ENCODE measurements at regions not wholly inside any gene's neighbourhood (a gene's known extent, or its start where the extent isn't known, plus 50 kb on each side); places are given as distances from the start of the nearest gene placed in this dataset.
"Not testable (repeated sequence)": the region's sequence is repeated elsewhere in the genome, so short reads cannot be mapped to it uniquely, and the experiment has no call there.

DNA sequence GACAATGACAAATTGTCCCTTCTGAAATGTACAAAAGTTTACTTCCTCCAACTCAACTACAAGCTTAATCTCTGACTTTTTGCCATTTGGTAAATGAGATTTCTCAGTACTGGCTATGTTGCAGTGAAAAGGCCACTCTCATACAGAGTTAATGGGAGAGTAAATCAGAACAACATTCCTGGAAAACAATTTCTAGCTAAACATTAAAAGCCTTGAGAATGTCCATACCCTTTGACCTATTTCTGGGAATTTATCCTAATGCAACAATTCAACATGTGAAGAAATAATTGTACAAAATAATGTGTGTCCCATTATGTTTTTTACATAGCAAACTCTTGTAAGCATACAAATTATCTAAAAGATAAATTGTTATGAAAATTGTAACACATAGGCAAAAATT lies 56.3 kb upstream of the SPEF2 start:
- no peak for DNase-seq (ENCODE audit: low read depth)

DNA sequence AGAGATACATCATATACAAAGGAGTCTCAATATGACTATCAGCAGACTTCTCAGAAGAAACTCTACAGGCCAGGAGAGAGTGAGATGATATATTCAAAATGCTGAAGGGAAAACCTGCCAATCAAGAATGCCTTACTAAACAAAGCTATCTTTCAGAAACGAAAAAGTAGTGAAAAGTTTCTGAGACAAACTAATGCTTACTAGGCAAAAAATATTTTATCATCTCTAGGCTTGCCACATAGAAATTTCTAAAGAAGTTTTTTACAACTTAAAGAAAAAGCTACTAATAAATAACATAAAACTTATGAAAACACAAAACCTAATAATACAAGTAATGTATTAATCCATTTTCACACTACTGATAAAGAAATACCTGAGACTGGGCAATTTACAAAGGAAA lies 59.9 kb upstream of the SPEF2 start:
- DNase-seq (ENCODE audit: low read depth): no peak

- no peak for DNase-seq (ENCODE audit: low read depth)
Measured at GRCh38 chr5:35557199-35557598, 60.5 kb upstream of the SPEF2 start.

- DNase-seq (ENCODE audit: low read depth): no peak
Measured at GRCh38 chr5:35554016-35554415, 63.6 kb upstream of the SPEF2 start.

GRCh38 chr5:35545190-35545589 lies 72.5 kb upstream of the SPEF2 start:
- no peak for DNase-seq (ENCODE audit: low read depth)

DNA sequence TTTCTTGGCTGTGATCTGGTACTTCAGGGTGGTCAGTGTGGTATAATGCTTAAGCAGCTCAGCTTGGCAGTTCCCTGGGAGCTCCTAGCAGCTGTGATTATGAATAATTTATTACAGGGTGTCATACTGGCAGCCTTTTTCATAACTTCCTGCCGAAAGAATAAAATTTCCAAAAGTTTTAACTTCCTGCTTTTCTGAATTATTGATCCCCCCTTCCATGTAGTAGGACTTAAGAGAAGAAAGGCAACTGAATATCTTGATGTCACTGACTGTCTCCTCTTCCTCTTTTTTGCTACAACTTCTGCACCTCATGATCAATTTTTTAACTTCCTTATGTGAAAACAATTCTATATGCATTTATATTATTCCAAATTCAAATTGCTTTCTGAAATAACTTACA lies 74.3 kb upstream of the SPEF2 start:
- no peak for DNase-seq (ENCODE audit: low read depth)

DNA sequence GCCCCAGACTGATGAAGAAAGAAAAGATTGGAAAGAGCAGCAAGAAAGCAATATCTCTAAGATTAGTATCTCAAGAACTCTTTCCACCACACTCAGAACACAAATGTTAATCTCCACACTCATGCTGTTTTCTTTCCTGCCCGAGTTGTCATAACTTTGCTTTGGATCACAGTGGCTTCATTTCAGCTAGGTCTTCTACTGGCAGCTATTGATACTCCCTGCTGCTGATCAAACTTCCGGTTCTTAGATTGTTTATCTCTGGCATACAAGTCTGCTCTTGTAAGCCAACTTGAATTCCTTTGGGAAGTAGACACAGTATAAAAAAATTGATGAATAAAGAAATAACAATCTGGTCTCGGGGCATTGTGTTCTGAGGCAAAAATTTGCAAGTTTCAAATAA lies 77.7 kb upstream of the SPEF2 start:
- DNase-seq (ENCODE audit: low read depth): no peak

- no peak for DNase-seq (ENCODE audit: low read depth)
Measured at GRCh38 chr5:35538198-35538931, 79.3 kb upstream of the SPEF2 start.

DNA sequence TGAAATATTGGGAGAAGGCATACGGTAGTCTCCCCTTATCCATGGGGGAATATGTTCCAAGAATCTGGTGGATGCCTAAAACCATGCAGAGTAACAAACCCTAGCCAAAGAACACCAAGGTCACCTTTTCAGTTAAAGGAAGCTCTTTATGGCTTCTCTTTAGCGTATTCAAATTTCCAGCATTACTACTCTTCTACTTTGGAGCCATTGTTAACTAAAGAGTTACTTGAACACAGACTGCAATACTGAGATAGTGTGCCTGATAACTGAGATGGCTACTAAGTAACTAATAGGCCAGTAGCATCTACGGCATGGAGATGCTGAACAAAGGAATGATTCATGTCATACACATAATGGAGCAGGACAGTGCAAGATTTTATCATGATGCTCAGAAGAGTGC lies 84.5 kb upstream of the SPEF2 start:
- DNase-seq (ENCODE audit: low read depth): no peak

GRCh38 chr5:35531553-35531952 lies 86.1 kb upstream of the SPEF2 start:
- DNase-seq (ENCODE audit: low read depth): not testable (repeated sequence)

DNA sequence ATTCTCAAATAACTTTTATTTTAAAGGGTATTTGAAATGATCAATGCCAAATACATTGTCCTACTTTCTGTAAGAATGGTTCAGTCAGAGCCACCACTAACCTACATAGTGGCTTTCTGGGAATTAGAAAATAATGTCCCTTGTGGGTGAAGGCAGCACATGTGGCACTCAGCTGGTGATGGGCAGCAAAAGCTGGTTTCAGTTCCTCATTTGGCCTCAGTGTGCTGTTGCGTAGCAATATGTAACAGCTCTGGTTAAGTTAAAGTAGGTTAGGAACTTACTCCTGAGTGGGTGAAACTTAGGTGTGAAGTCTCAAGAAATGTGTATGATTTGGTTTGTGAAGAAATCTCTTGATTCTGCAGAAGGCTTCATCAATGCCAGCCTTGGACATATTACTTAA lies 99.6 kb upstream of the SPEF2 start:
- DNase-seq (ENCODE audit: low read depth): no peak

DNA sequence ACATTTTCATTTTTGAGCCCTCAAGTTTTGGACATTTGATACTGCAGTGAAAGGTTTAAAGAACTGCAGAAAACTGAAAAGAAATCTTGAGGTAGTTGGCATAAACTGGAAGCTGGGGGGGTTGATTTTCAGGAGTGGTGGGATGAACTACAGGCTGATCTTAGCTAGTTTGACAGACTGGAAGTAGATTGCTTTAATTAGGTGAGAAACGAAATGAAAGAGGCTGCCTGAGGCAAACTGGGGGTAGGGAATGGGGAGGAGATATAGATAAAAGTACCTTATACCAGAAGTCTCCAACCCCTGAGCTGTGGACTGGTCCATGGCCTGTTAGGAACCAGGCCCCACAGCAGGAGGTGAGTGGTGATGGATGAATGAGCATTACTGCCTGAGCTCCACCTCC lies 101.4 kb upstream of the SPEF2 start:
- no peak for DNase-seq (ENCODE audit: low read depth)

- no peak for DNase-seq (ENCODE audit: low read depth)
Measured at GRCh38 chr5:35513612-35514011, 104.1 kb upstream of the SPEF2 start.

- no peak for DNase-seq (ENCODE audit: low read depth)
Measured at GRCh38 chr5:35502206-35502605, 115.5 kb upstream of the SPEF2 start.

GRCh38 chr5:35488791-35489190 lies 128.9 kb upstream of the SPEF2 start:
- no peak for DNase-seq (ENCODE audit: low read depth)

- no peak for DNase-seq (ENCODE audit: low read depth)
Measured at GRCh38 chr5:35488055-35488454, 129.6 kb upstream of the SPEF2 start.

DNA sequence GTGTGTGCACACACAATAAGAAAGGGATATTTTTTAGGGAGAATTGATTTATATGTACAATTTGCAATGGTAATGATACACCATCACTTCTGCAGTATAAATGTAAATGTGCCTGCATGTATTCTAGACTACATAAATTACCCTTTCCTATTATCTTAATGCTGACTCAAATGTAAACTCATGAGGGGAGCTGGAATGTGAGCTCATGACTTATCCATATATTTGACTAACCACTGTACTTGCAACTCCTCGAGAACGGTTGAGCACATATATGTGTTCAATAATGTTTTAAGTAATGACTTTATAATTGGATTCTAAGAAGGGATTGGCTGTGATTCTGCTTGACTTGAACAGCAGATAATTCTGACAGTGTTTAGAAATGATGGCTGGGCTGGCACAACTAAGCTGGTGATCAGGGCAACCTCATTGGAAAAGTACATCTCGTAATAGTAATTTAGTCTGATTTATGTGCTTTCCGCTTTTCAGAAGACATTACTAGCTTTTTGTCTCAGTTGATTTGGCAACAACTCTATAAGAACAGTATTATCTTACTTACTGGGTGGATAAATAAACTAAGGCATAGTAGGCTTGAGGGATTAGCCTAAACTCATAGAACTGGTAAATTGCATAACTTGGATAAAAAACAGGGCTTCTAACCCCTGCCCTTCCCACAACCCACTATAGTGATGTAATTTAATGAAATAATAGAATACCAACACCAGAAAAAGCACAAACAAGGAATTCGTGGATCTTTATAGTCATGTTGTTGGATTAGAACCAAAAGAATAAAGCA lies 130.2 kb upstream of the SPEF2 start:
- no peak for DNase-seq (ENCODE audit: low read depth)

GRCh38 chr5:35485487-35485886 lies 132.2 kb upstream of the SPEF2 start:
- no peak for DNase-seq (ENCODE audit: low read depth)

DNA sequence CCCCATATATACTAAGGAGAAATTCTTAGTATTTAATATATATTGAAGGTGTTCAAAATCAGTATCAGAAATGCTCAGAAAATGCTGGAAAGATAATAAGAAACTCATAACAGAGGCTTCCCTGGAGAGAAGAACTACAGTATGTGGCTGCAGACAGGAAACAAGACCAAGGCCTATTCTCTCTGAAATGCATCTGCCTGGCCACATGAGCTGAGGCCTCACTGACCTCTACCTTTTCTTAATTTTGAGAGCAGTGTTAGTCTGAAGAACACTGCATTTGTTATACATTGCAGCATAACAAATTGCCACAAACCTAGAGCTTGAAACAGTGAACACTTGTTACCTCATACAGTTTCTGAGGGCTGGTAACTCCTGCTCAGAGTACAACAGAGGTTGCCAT lies 133.4 kb upstream of the SPEF2 start:
- no peak for DNase-seq (ENCODE audit: low read depth)

DNA sequence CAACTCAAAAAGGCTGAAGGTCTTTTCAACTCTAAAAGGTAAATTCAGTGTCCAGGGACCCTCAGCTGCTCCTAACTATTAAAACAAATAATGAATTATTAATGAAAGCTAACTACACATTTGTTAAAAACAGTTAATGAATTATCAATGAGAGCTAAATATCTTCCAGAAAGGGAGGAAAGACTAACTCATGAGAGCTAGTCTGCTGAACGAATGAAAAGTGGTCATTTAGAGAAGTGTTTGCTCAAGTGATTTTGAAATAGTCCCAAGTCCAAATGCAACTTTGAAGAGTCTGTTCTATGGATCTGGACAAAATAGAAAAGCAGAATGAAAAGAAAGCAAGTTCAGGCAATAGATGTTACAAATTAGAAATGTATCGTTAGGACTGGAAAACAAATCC lies 133.9 kb upstream of the SPEF2 start:
- DNase-seq (ENCODE audit: low read depth): no peak

DNA sequence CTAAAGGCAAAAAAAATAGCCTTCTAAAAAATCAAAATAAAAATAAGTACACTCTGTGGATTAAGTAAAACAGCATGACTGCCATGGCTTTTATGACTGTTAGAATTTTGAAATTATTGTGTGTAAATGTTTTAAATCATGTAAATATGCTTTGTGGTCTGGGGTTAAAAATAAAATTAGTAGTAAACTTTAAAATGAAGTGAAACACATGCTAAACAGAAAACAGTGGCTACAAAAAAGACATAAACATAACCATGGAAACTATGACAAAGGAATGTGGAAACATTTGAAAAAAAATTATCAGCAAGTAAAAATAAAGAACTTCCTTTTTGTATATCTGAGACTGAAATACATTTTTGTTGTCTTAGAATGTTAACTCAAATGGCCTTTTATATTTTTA lies 134.5 kb upstream of the SPEF2 start:
- no peak for DNase-seq (ENCODE audit: low read depth)

DNA sequence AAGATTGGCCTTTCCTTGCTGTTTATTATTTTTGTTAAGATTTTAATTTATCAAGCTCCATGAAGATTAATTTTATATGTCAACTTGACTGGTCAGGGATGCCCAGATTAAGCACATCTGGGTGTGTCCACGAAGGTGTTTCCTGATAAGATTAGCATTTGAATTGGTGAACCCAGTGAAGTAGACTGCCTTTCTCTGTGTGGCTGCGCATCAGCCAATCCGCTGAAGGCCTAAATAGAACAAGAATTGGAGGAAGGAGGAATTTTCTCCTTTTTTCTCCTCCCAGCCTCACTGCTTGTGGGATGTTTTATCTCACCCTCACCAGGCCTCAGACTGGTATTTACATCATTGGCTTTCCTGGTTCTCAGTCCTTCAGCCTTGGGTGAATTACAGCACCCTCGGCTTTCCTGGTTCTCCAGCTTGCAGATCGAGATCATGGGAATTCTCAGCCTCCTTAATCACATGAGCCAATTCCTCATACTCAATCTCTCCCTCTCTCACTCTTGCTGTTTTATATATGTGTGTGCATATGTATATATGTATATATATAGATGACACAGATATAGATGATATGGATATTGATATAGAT lies 135.4 kb upstream of the SPEF2 start:
- no peak for DNase-seq (ENCODE audit: low read depth)
